ENCODE measurements at regions not wholly inside any gene's neighbourhood (a gene's known extent, or its start where the extent isn't known, plus 50 kb on each side); places are given as distances from the start of the nearest gene placed in this dataset.

DNA sequence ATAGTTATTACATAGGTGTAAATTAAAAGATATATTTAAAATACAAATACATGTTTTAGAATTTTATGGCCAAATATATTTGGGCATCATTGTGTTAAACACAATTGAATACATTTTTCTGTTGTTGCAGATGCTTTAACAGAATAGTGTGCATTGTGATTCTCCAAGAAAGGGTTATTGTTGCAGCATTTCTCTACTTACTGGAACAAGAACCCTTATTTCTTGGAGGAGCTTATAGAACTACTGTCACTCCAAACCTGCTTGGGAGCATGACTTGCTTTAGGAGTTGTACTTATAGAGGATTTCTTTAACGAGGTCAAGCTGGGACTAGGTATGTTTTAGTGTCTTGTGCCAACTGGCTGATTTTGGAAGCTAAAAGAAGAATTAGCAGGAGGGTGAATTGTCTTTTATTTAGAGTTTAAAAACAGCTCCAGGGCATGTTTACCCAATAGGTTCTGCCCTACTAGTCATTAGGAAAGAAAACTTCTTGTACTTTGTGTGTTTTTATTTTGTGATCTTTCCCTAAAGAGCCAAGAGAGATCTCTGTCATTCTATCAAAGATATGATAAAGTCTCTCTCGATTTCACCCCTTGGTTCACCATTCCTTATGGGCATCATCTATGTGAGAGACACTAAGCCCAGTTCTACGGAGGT is 279.8 kb upstream of the SALL1 start:
- H3K27ac ChIP-seq (ENCODE audit: low read length): no peak overlapping the region
- no peaks in the 10 kb centered on the region for H3K36me3 ChIP-seq (ENCODE audit: control insufficient read depth in 1 of 2, insufficient read depth in 2 of 2, low read length in 2 of 2)
- no peaks in the 10 kb centered on the region for H3K27me3 ChIP-seq (ENCODE audit: low read depth, low read length)
- no peaks in the 10 kb centered on the region for H3K4me1 ChIP-seq (ENCODE audit: control insufficient read depth in 1 of 2, insufficient read depth in 2 of 2, low read length in 2 of 2)
- H3K9me3 ChIP-seq (ENCODE audit: control insufficient read depth in 1 of 2, low read length in 2 of 2): no peaks in the 10 kb centered on the region
- no peak overlapping the region for H3K4me3 ChIP-seq (ENCODE audit: low read depth in 1 of 2, low read length in 2 of 2)

DNA sequence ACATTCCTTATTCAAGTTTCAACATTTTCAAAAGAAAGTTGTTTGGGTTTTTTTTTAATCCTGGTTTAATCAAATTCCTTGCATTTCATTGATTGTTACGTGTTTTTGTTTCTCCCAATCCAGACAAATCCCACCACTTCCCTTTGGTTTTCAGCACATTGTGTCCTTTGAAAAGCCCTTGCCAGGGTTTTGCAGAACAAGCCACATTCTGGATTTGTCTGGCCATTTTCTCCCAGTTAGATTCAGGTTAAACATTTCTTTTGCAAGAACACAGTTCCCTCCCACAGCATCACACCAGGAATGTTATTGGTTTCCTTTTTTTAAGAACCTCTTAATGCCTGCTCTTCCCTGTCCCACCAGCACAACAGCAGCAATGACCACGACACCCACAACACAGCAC is 278.0 kb upstream of the SALL1 start:
- H3K27ac ChIP-seq (ENCODE audit: low read length): no peak overlapping the region
- H3K4me3 ChIP-seq (ENCODE audit: low read depth in 1 of 2, low read length in 2 of 2): no peak overlapping the region
- no peaks in the 10 kb centered on the region for H3K4me1 ChIP-seq (ENCODE audit: control insufficient read depth in 1 of 2, insufficient read depth in 2 of 2, low read length in 2 of 2)
- no peaks in the 10 kb centered on the region for H3K36me3 ChIP-seq (ENCODE audit: control insufficient read depth in 1 of 2, insufficient read depth in 2 of 2, low read length in 2 of 2)
- H3K27me3 ChIP-seq (ENCODE audit: low read depth, low read length): no peaks in the 10 kb centered on the region
- H3K9me3 ChIP-seq (ENCODE audit: control insufficient read depth in 1 of 2, low read length in 2 of 2): no peaks in the 10 kb centered on the region

DNA sequence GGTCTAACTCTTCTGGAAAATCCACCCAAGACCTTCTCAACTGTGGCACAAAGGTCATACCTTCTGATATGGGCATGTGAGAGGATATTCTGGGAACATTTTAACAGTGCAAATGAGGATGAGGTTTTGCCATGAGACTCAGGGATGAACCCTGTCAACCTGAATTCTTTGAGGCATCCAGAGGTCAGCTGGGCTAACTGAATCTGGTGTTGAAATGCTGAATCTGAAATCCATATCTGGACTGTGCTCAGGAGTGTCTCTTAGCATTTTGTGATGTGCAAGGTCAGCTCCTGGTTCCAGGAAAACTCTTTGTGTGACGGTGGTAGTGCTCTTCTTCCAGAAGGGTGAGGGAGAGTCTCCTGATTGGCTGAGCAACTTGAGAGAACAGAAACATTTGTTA is 276.0 kb upstream of the SALL1 start:
- Histone ChIP-seq H3K27ac (ENCODE audit: low read length) (no peak overlapping the region), H3K9me3 (ENCODE audit: control insufficient read depth in 1 of 2, low read length in 2 of 2) (no peaks in the 10 kb centered on the region), H3K4me3 (ENCODE audit: low read depth in 1 of 2, low read length in 2 of 2) (no peak overlapping the region), H3K36me3 (ENCODE audit: control insufficient read depth in 1 of 2, insufficient read depth in 2 of 2, low read length in 2 of 2) (no peaks in the 10 kb centered on the region), H3K4me1 (ENCODE audit: control insufficient read depth in 1 of 2, insufficient read depth in 2 of 2, low read length in 2 of 2) (no peaks in the 10 kb centered on the region), H3K27me3 (ENCODE audit: low read depth, low read length) (no peaks in the 10 kb centered on the region)

DNA sequence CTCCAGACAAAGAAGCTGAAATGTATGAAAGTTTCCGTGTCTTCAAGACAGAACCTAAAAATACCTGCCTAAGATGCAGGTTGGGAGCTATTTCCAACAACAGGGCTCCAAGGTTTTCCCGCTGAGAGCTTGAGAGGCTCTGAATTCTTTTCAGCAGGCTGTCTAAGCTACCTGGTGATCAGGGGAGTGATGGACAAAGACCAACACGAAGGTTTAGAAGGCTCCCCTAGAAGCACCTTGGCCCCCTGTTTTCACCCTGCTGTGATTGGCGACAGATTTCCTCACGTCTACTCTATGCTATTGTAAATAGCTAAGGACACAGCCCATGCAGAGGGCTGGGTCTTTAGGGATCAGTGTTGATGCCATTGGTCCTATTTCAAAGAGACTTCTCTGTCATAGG is 275.2 kb upstream of the SALL1 start:
- Histone ChIP-seq H3K4me1 (ENCODE audit: control insufficient read depth in 1 of 2, insufficient read depth in 2 of 2, low read length in 2 of 2) (no peaks in the 10 kb centered on the region), H3K27ac (ENCODE audit: low read length) (no peak overlapping the region), H3K27me3 (ENCODE audit: low read depth, low read length) (no peaks in the 10 kb centered on the region), H3K9me3 (ENCODE audit: control insufficient read depth in 1 of 2, low read length in 2 of 2) (no peaks in the 10 kb centered on the region), H3K4me3 (ENCODE audit: low read depth in 1 of 2, low read length in 2 of 2) (no peak overlapping the region), H3K36me3 (ENCODE audit: control insufficient read depth in 1 of 2, insufficient read depth in 2 of 2, low read length in 2 of 2) (no peaks in the 10 kb centered on the region)

GRCh38 chr16:51420247-51420646 is 269.2 kb upstream of the SALL1 start:
- Histone ChIP-seq H3K4me3 (ENCODE audit: low read depth in 1 of 2, low read length in 2 of 2) (no peak overlapping the region), H3K27me3 (ENCODE audit: low read depth, low read length) (no peaks in the 10 kb centered on the region), H3K27ac (ENCODE audit: low read length) (no peak overlapping the region), H3K36me3 (ENCODE audit: control insufficient read depth in 1 of 2, insufficient read depth in 2 of 2, low read length in 2 of 2) (no peaks in the 10 kb centered on the region), H3K9me3 (ENCODE audit: control insufficient read depth in 1 of 2, low read length in 2 of 2) (no peaks in the 10 kb centered on the region), H3K4me1 (ENCODE audit: control insufficient read depth in 1 of 2, insufficient read depth in 2 of 2, low read length in 2 of 2) (no peaks in the 10 kb centered on the region)

DNA sequence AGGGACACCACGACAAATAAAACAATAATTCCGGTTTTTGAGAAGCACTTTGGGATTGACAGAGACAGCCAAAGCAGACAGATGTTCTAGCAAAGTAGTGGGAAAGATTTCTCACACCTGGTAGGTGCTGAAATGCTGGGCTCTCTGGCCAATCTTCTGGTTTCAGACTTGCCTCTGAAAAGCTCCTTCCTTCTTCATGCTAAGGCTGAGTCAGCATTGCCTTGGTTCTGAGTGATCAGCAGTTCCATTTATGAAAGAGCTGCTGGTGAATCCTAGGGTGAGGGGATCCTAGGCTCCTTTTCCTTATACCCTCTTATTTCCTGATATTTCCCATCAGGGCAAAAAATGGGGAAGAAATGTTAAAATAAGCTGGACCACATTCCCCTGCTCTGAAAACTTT is 268.7 kb upstream of the SALL1 start:
- Histone ChIP-seq H3K9me3 (ENCODE audit: control insufficient read depth in 1 of 2, low read length in 2 of 2) (no peaks in the 10 kb centered on the region), H3K27ac (ENCODE audit: low read length) (no peak overlapping the region), H3K4me1 (ENCODE audit: control insufficient read depth in 1 of 2, insufficient read depth in 2 of 2, low read length in 2 of 2) (no peaks in the 10 kb centered on the region), H3K27me3 (ENCODE audit: low read depth, low read length) (no peaks in the 10 kb centered on the region), H3K4me3 (ENCODE audit: low read depth in 1 of 2, low read length in 2 of 2) (no peak overlapping the region), H3K36me3 (ENCODE audit: control insufficient read depth in 1 of 2, insufficient read depth in 2 of 2, low read length in 2 of 2) (no peaks in the 10 kb centered on the region)

DNA sequence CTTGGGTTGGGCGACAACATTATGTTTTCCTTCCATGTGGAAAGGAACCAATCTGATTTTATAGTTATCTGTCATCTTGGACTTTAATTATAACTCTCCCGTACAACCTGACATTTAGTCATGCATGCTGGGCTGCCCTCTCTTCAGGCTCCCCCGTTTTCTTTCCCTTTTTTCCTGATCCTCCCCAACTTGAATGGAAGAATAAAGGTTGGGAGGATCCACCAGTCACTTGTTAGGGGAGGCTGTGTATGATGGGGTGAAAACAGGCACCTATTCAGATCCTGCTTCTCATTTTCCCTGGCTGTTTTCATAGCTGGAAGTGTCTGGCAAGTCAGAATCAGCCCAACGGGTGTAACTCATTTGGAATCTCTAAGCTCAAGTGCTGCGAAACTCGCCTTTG is 267.2 kb upstream of the SALL1 start:
- Histone ChIP-seq H3K4me1 (ENCODE audit: control insufficient read depth in 1 of 2, insufficient read depth in 2 of 2, low read length in 2 of 2) (no peaks in the 10 kb centered on the region), H3K4me3 (ENCODE audit: low read depth in 1 of 2, low read length in 2 of 2) (no peak overlapping the region), H3K27me3 (ENCODE audit: low read depth, low read length) (no peaks in the 10 kb centered on the region), H3K9me3 (ENCODE audit: control insufficient read depth in 1 of 2, low read length in 2 of 2) (no peaks in the 10 kb centered on the region), H3K36me3 (ENCODE audit: control insufficient read depth in 1 of 2, insufficient read depth in 2 of 2, low read length in 2 of 2) (no peaks in the 10 kb centered on the region), H3K27ac (ENCODE audit: low read length) (no peak overlapping the region)

GRCh38 chr16:51416926-51417325 is 265.9 kb upstream of the SALL1 start:
- H3K9me3 ChIP-seq (ENCODE audit: control insufficient read depth in 1 of 2, low read length in 2 of 2): no peaks in the 10 kb centered on the region
- H3K27me3 ChIP-seq (ENCODE audit: low read depth, low read length): no peaks in the 10 kb centered on the region
- no peak overlapping the region for H3K4me3 ChIP-seq (ENCODE audit: low read depth in 1 of 2, low read length in 2 of 2)
- H3K4me1 ChIP-seq (ENCODE audit: control insufficient read depth in 1 of 2, insufficient read depth in 2 of 2, low read length in 2 of 2): no peaks in the 10 kb centered on the region
- no peaks in the 10 kb centered on the region for H3K36me3 ChIP-seq (ENCODE audit: control insufficient read depth in 1 of 2, insufficient read depth in 2 of 2, low read length in 2 of 2)
- no peak overlapping the region for H3K27ac ChIP-seq (ENCODE audit: low read length)

- Histone ChIP-seq H3K4me1 (ENCODE audit: control insufficient read depth in 1 of 2, insufficient read depth in 2 of 2, low read length in 2 of 2) (no peaks in the 10 kb centered on the region), H3K27ac (ENCODE audit: low read length) (no peak overlapping the region), H3K36me3 (ENCODE audit: control insufficient read depth in 1 of 2, insufficient read depth in 2 of 2, low read length in 2 of 2) (no peaks in the 10 kb centered on the region), H3K9me3 (ENCODE audit: control insufficient read depth in 1 of 2, low read length in 2 of 2) (no peaks in the 10 kb centered on the region), H3K27me3 (ENCODE audit: low read depth, low read length) (no peaks in the 10 kb centered on the region), H3K4me3 (ENCODE audit: low read depth in 1 of 2, low read length in 2 of 2) (no peak overlapping the region)
Observed at GRCh38 chr16:51410125-51410524, 259.1 kb upstream of the SALL1 start.

- Histone ChIP-seq H3K9me3 (ENCODE audit: control insufficient read depth in 1 of 2, low read length in 2 of 2) (no peaks in the 10 kb centered on the region), H3K27ac (ENCODE audit: low read length) (no peak overlapping the region), H3K27me3 (ENCODE audit: low read depth, low read length) (no peaks in the 10 kb centered on the region), H3K4me1 (ENCODE audit: control insufficient read depth in 1 of 2, insufficient read depth in 2 of 2, low read length in 2 of 2) (no peaks in the 10 kb centered on the region), H3K36me3 (ENCODE audit: control insufficient read depth in 1 of 2, insufficient read depth in 2 of 2, low read length in 2 of 2) (no peaks in the 10 kb centered on the region), H3K4me3 (ENCODE audit: low read depth in 1 of 2, low read length in 2 of 2) (no peak overlapping the region)
Observed at GRCh38 chr16:51409001-51409675, 258.1 kb upstream of the SALL1 start.

GRCh38 chr16:51408357-51408756 is 257.3 kb upstream of the SALL1 start:
- H3K27ac ChIP-seq (ENCODE audit: low read length): no peak overlapping the region
- no peak overlapping the region for H3K4me3 ChIP-seq (ENCODE audit: low read depth in 1 of 2, low read length in 2 of 2)
- H3K27me3 ChIP-seq (ENCODE audit: low read depth, low read length): no peaks in the 10 kb centered on the region
- no peaks in the 10 kb centered on the region for H3K36me3 ChIP-seq (ENCODE audit: control insufficient read depth in 1 of 2, insufficient read depth in 2 of 2, low read length in 2 of 2)
- H3K4me1 ChIP-seq (ENCODE audit: control insufficient read depth in 1 of 2, insufficient read depth in 2 of 2, low read length in 2 of 2): no peaks in the 10 kb centered on the region
- H3K9me3 ChIP-seq (ENCODE audit: control insufficient read depth in 1 of 2, low read length in 2 of 2): no peaks in the 10 kb centered on the region

- H3K27ac ChIP-seq (ENCODE audit: low read length): no peak overlapping the region
- H3K27me3 ChIP-seq (ENCODE audit: low read depth, low read length): no peaks in the 10 kb centered on the region
- H3K36me3 ChIP-seq (ENCODE audit: control insufficient read depth in 1 of 2, insufficient read depth in 2 of 2, low read length in 2 of 2): no peaks in the 10 kb centered on the region
- H3K9me3 ChIP-seq (ENCODE audit: control insufficient read depth in 1 of 2, low read length in 2 of 2): no peaks in the 10 kb centered on the region
- no peaks in the 10 kb centered on the region for H3K4me1 ChIP-seq (ENCODE audit: control insufficient read depth in 1 of 2, insufficient read depth in 2 of 2, low read length in 2 of 2)
- no peak overlapping the region for H3K4me3 ChIP-seq (ENCODE audit: low read depth in 1 of 2, low read length in 2 of 2)
Observed at GRCh38 chr16:51407921-51408320, 256.9 kb upstream of the SALL1 start.
